ENCODE measurements at regions not wholly inside any gene's neighbourhood (a gene's known extent, or its start where the extent isn't known, plus 50 kb on each side); places are given as distances from the start of the nearest gene placed in this dataset.

GRCh38 chr1:200319148-200319547, 90.7 kb downstream of the ZNF281 start:
- no peak overlapping the region for H3K4me3 ChIP-seq (ENCODE audit: low read depth, low read length)

GRCh38 chr1:200317236-200317635, 92.6 kb downstream of the ZNF281 start:
- H3K4me3 ChIP-seq (ENCODE audit: low read depth, low read length): no peak overlapping the region

- no peak overlapping the region for H3K4me3 ChIP-seq (ENCODE audit: low read depth, low read length)
Measured at GRCh38 chr1:200316148-200316803, 93.6 kb downstream of the ZNF281 start.

GRCh38 chr1:200314085-200314750, 95.6 kb downstream of the ZNF281 start:
- H3K4me3 ChIP-seq (ENCODE audit: low read depth, low read length): no peak overlapping the region

- no peak overlapping the region for H3K4me3 ChIP-seq (ENCODE audit: low read depth, low read length)
Measured at GRCh38 chr1:200311256-200311655, 98.6 kb downstream of the ZNF281 start.

GRCh38 chr1:200310824-200311223, 99.0 kb downstream of the ZNF281 start:
- H3K4me3 ChIP-seq (ENCODE audit: low read depth, low read length): no peak overlapping the region

DNA sequence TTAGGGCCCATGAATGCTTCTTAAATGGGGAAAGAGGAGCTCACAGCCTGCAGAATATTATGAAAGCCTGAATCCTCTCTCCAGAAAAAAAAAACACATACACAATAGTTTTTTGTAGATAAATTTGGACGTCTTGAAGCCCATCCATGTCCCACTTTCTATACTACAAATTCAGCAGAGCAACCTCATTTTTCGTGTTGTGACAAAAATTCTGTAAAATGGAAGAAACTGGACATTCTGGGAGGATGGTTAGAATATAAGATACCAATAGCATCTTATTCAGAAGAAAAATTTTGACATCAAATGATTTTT, 102.1 kb downstream of the ZNF281 start:
- no peak overlapping the region for H3K4me3 ChIP-seq (ENCODE audit: low read depth, low read length)

GRCh38 chr1:200306944-200307754, 102.7 kb downstream of the ZNF281 start:
- no peak overlapping the region for H3K4me3 ChIP-seq (ENCODE audit: low read depth, low read length)

- H3K4me3 ChIP-seq (ENCODE audit: low read depth, low read length): no peak overlapping the region
Measured at GRCh38 chr1:200305806-200306205, 104.0 kb downstream of the ZNF281 start.

DNA sequence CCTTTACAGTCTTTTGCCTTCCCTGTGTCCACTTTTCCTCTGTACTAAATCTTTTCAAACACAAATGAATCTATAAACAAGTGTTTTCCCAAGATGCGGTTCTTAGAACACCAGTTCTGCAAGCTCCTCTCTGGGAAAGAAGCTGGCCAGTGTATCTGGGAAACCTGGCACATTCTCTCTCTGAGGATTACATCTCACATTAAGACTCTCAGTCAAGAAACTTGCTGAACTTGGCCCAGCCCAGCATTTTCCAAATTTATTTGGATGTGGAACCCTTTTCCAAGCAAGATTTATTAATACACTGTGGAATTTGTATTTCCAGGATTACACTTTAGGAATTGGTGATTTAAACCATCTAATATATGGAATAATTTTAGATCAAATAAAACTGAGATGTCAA, 105.7 kb downstream of the ZNF281 start:
- no peak overlapping the region for H3K4me3 ChIP-seq (ENCODE audit: low read depth, low read length)

- peak overlapping the region; percentile 36 for H3K4me3 ChIP-seq (ENCODE audit: low read depth, low read length)
Measured at GRCh38 chr1:200302921-200303290, 106.9 kb downstream of the ZNF281 start.

GRCh38 chr1:200302192-200302920, 107.5 kb downstream of the ZNF281 start:
- H3K4me3 ChIP-seq (ENCODE audit: low read depth, low read length): peak overlapping the region; percentile 36

GRCh38 chr1:200301152-200301551, 108.7 kb downstream of the ZNF281 start:
- no peak overlapping the region for H3K4me3 ChIP-seq (ENCODE audit: low read depth, low read length)

GRCh38 chr1:200299571-200299970, 110.3 kb downstream of the ZNF281 start:
- no peak overlapping the region for H3K4me3 ChIP-seq (ENCODE audit: low read depth, low read length)

GRCh38 chr1:200298242-200298641, 111.6 kb downstream of the ZNF281 start:
- H3K4me3 ChIP-seq (ENCODE audit: low read depth, low read length): no peak overlapping the region

DNA sequence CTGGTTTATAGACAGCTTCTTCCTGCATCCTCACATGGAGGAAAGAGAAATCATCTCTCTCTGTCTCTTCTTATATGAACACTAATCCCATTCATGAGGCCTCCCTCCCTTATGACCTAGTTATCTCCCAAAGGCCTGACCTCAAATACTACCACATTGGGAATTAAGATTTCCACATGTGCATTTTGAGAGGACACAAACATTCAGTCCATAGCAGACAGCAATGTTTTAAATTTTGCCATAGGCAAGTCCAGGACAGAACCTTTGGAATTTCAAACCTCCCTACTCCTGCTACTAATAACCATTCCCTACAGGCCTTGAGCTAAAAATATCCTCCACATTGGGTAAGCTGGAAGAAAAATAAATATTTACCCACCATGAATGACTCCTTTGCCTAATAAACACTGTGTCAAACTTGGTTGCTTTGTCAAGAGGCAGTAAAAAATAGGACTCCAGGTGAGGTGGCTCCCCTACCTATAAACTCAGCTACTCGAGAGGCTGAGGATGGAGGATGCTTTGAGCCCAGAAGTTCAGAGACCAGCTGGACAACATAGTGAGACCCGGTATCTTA, 113.7 kb downstream of the ZNF281 start:
- no peak overlapping the region for H3K4me3 ChIP-seq (ENCODE audit: low read depth, low read length)

- no peak overlapping the region for H3K4me3 ChIP-seq (ENCODE audit: low read depth, low read length)
Measured at GRCh38 chr1:200294241-200294640, 115.6 kb downstream of the ZNF281 start.

DNA sequence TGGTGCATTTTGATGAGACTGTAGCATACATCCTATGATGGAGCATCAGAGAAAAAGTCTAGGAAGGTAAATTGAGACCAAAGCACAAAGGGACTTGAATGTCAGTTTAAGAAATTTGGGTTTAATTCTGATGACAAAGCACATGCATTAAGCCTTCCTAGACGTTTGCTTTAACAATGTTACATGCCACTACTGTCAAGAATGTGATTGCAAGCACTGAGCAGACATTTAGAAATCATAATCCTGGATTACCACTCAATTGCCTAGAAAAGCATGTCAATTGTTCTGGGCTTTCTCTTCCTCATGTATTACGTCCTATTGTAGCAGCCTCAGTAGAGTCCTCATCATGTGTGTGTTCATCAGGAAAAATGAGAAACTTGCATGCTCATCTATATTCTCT, 117.1 kb downstream of the ZNF281 start:
- H3K4me3 ChIP-seq (ENCODE audit: low read depth, low read length): no peak overlapping the region

GRCh38 chr1:200291106-200291505, 118.7 kb downstream of the ZNF281 start:
- H3K4me3 ChIP-seq (ENCODE audit: low read depth, low read length): no peak overlapping the region

DNA sequence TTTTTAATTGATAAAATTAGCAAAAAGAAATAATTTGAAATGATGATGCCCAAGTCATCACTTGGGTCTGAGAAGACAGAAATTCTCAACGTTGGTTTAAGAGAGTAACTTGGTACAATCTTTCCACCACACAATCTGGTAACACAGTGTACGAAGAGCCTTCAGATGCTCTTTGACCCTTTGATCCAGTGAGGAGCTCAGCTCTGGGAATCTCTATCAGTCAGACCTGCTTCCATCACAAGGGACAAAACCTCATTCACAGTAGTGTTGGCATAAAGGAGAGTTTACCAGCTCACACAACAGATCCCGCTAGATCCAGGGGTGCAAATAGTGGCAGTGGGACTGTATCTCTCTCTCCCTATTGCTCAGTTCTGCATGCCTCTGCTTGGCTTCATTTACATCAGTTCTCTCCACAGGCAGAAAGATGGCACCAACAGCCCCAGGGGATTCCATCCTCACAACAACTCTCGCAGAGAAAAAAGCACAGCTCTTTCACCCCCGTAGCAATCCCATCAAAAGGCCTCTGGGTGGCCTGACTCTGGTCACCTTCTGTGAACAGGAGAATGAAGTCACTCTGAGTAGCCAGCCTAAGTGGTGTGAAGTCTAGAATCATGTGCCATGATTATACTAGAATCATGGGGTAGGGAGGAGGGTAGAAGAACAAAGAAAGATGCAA, 119.7 kb downstream of the ZNF281 start:
- no peak overlapping the region for H3K4me3 ChIP-seq (ENCODE audit: low read depth, low read length)

DNA sequence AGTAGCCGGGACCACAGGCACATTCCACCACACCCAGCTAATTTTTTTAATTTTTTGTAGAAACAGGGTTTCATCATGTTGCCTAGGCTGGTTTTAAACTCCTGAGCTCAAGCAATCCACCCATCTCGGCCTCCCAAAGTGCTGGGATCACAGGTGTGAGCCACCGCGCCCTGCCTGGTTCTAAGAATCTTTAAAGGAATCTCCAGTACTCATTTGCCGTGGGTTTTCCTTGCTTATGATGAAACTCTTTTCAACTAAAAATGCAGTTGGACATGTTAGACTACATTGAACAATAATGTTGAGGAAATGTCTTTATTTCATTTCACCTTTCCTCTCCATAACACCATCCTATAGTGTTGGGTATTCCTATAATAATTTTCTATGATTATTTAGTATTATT, 121.6 kb downstream of the ZNF281 start:
- no peak overlapping the region for H3K4me3 ChIP-seq (ENCODE audit: low read depth, low read length)

All from iPS-11a (cell line).